ENCODE measurements at regions not wholly inside any gene's neighbourhood (a gene's known extent, or its start where the extent isn't known, plus 50 kb on each side); places are given as distances from the start of the nearest gene placed in this dataset.

- intact Hi-C loops (cut with DNase I), result loop anchor here (10.0 kb wide), 1 partner anchor 56 kb away; no protein-coding TSS in a partner anchor
- Histone ChIP-seq H3K27ac (no peak overlapping the region), H3K4me1 (no peaks in the 10 kb centered on the region), H3K9me3 (no peaks in the 10 kb centered on the region), H3K4me3 (replicated peaks in 1 of 3) (no peak overlapping the region), H3K27me3 (no peaks in the 10 kb centered on the region), H3K36me3 (no peaks in the 10 kb centered on the region)
- TF ChIP-seq POLR2A (IDR thresholded peaks at IDR 0.05) (no peak), CTCF (IDR thresholded peaks at IDR 0.05) (no peak)
- no peak for DNase-seq
Observed at GRCh38 chr17:34798581-34798980, 162.7 kb downstream of the CCT6B start.

- Histone ChIP-seq H3K4me1 (no peaks in the 10 kb centered on the region), H3K9me3 (no peaks in the 10 kb centered on the region), H3K36me3 (no peaks in the 10 kb centered on the region), H3K27ac (no peak overlapping the region), H3K27me3 (no peaks in the 10 kb centered on the region), H3K4me3 (replicated peaks in 1 of 3) (no peak overlapping the region)
- WGBS, 2 donors, result 6 to 7% methylated on average over 10 of the region's 10 CpGs
- DNase-seq, result peak; percentile 3 to 30
- intact Hi-C loops (cut with DNase I), result loop anchor here (10.0 kb wide), 1 partner anchor 57 kb away; no protein-coding TSS in a partner anchor
- no peak for TF ChIP-seq CTCF (IDR thresholded peaks at IDR 0.05)
- no peak for TF ChIP-seq POLR2A (IDR thresholded peaks at IDR 0.05)
Observed at GRCh38 chr17:34797720-34798119, 163.5 kb downstream of the CCT6B start.

- no peaks in the 10 kb centered on the region for H3K27me3 ChIP-seq
- H3K36me3 ChIP-seq, result no peaks in the 10 kb centered on the region
- no peaks in the 10 kb centered on the region for H3K4me1 ChIP-seq
- H3K9me3 ChIP-seq, result no peaks in the 10 kb centered on the region
- H3K27ac ChIP-seq, result no peak overlapping the region
- no peak overlapping the region for H3K4me3 ChIP-seq (replicated peaks in 1 of 3)
- intact Hi-C loops (cut with DNase I), result loop anchor here (10.0 kb wide), 1 partner anchor 61 kb away; no protein-coding TSS in a partner anchor
- TF ChIP-seq CTCF (IDR thresholded peaks at IDR 0.05) (no peak), POLR2A (IDR thresholded peaks at IDR 0.05) (no peak)
- no peak for DNase-seq
- 34 to 40% methylated on average over 9 of the region's 9 CpGs for WGBS, 2 donors
Observed at GRCh38 chr17:34793231-34793908, 167.9 kb downstream of the CCT6B start.

GRCh38 chr17:34788696-34789095, 172.6 kb downstream of the CCT6B start:
- 91 to 94% methylated on average over 6 of the region's 6 CpGs for WGBS, 2 donors
- Histone ChIP-seq H3K4me3 (replicated peaks in 1 of 3) (no peak overlapping the region), H3K36me3 (no peaks in the 10 kb centered on the region), H3K4me1 (no peaks in the 10 kb centered on the region), H3K27me3 (no peaks in the 10 kb centered on the region), H3K27ac (no peak overlapping the region), H3K9me3 (no peaks in the 10 kb centered on the region)
- DNase-seq, result no peak
- intact Hi-C loops (cut with DNase I), result no loop called here
- no peak for TF ChIP-seq POLR2A (IDR thresholded peaks at IDR 0.05)
- no peak for TF ChIP-seq CTCF (IDR thresholded peaks at IDR 0.05)

- Histone ChIP-seq H3K4me3 (replicated peaks in 1 of 3) (no peak overlapping the region), H3K27ac (no peak overlapping the region), H3K27me3 (no peaks in the 10 kb centered on the region), H3K4me1 (no peaks in the 10 kb centered on the region), H3K9me3 (no peaks in the 10 kb centered on the region), H3K36me3 (no peaks in the 10 kb centered on the region)
- DNase-seq, result no peak
- intact Hi-C loops (cut with DNase I), result no loop called here
- WGBS, 2 donors, result 49 to 54% methylated on average over 4 of the region's 4 CpGs
- no peak for TF ChIP-seq CTCF (IDR thresholded peaks at IDR 0.05)
- TF ChIP-seq POLR2A (IDR thresholded peaks at IDR 0.05), result no peak
Observed at GRCh38 chr17:34784526-34784925, 176.7 kb downstream of the CCT6B start.

Measured in thyroid gland (tissue), 4 donors.